HG03565 (cell line): ENCODE measurements at regions not wholly inside any gene's neighbourhood (a gene's known extent, or its start where the extent isn't known, plus 50 kb on each side); places are given as distances from the start of the nearest gene placed in this dataset.
"Not testable (repeated sequence)": the region's sequence is repeated elsewhere in the genome, so short reads cannot be mapped to it uniquely, and the experiment has no call there.

Experiments
- ATAC-seq: cut with Tn5 transposase; IDR thresholded peaks from one replicate; pipeline ENCODE4 v1.9.1; 2021; ENCODE audit warnings: mild to moderate bottlenecking, moderate library complexity; ENCODE audit not compliant: unreplicated experiment

DNA sequence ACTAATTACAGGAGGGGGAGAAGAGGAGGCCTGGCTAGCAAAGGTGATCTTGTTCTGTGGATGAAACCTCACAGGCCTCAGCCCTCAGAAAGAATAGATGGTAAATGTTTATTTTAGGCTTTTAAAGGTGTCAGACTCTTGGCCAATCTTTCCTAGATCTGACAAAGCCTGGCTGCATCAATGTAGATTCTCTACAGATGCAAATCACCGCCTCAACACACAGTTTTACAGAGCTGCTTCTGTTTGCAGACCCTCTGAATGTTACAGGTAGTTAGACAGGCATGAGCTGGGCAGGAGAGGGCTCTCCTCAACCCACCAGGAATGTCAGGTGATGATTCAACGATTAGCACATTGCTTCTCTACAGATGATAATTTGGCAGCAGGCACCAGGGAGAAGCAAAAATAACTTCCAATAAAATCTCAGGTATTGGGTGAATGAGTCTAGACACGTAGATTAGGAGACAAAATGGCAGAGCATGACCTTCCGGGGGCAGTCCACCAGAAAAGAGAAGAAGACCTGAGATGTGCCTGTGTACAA, 105.4 kb upstream of the VANGL1 start:
- no peak for ATAC-seq

DNA sequence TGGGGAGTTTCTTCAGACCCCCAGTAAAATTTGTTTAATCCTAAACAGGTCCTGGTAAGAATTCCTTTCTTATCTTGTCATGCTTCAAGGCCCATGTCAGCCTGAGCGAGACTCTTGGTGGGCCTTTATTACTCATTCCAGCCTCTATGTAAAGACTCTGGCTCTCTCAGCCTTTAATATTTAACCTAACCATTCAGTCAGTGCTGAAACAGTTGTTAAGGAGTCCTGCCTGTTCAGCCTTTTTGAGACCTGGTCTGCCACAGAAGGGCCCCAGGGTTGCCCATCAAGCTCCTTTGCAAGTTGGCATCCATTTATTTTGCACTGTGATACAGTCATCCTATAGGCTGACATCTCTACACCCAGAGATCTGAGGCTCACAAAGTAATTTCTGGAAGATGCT, 107.7 kb upstream of the VANGL1 start:
- no peak for ATAC-seq

DNA sequence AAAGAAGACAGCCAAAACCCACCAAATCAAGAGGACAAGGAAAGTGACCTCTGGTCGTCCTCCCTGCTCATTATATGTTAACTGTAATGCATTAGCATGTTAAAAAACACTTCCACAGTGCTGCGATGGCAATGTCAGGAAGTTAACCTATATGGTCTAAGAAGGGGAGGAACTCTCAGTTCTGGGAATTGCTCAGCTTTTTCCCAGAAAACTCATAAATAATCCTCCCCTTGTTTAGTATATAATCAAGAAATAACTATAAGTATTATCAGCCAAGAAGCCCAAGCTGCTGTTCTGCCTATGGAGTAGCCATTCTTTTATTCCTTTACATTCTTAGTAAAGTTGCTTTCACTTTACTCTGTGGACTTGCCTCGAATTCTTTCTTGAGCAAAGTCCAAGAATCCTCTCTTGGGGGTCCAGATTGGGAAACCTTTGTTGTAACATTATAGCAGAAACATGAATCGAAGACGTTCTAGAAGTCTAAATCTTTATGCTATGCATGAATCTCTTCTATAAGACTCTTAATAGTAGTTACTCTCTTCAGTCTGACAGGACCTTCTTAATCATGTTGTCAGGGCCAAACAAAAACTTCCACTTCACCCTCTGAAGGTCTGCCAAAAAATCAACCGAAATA, 110.0 kb upstream of the VANGL1 start:
- ATAC-seq, result no peak

DNA sequence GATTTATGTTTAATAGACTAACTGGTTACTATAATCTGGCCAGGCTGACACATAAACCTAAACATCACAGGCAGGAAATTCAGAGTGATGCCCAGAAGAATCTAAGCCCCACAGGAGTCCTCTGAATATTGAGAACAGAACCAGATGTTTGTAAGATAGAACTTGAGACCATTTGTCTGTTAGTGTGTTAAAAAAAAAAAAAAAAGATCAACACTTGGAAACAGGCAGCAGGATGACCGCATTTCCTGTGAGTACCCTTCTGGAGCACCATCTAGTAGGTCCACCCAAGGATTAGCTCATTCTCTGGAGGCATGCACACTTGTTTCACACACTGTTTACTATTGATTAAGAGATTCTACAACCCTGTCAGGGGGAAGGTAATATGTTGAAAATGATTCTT, 111.4 kb upstream of the VANGL1 start:
- ATAC-seq, result no peak

DNA sequence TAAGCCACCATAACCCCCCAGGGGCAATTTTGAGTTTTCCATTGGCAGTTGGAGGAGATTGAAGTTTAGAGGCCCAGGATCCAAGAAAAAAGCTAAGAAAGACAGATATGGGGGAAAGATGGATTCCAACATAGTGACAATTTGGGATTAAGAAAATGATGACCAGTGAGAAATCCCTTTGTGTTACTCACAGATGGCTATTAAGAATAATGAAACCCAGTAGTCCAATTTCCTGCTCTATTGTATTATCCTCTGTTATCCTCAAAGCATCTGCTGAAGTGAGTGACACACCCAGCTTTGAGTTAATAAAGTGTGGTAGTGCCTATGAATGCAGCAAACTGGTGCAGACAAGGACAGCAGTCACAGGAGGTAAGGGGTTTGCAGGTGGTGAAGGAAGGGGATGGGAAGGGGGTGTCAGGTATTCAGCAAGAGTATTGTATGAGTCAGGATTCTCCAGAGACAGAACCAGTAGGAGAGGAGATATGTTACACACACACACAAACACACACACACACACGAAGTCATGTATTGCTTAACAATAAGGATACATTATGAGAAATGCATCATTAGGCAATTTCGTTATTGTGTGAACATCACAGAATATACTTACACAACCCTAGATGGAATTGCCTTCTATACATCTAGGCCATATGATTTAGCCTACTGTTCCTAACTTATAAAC, 112.4 kb upstream of the VANGL1 start:
- ATAC-seq, result no peak

DNA sequence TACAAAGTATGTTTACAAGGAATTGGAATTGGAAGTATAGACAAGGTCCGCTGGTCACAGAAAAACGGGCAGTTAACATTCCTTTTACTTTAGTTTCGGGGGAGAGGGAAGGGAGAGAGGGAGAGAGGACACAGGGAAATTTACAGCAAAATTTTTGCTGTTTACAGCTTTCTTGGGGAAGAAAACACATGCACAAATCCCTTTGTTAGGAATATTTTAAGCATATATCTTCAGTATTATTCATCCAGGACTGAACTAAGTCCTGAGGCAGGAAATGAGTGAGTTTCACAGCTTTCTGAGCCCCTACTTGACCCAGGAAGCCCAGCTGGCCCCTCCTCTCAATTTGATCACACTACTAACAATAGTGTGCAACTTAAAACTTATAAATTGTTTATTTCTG, 113.4 kb upstream of the VANGL1 start:
- not testable (repeated sequence) for ATAC-seq

DNA sequence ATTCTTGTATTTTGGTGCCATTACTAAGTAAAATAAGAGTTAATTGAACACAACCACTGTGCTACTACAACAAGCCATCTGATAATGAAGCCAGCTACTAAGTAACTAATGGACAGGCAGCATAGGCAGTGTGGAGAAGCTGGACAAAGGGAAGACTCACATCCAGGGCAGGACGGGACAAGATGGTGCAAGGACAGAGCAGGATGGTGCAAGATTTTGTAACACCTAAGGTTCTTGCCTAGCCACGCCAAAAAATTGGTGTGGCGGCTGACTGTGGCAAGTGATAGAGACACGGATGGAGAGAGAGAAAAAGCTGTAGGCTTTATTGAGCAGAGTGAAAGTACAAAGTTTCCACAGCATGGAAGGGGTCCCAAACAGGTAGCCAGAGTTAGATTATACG, 114.0 kb upstream of the VANGL1 start:
- no peak for ATAC-seq

DNA sequence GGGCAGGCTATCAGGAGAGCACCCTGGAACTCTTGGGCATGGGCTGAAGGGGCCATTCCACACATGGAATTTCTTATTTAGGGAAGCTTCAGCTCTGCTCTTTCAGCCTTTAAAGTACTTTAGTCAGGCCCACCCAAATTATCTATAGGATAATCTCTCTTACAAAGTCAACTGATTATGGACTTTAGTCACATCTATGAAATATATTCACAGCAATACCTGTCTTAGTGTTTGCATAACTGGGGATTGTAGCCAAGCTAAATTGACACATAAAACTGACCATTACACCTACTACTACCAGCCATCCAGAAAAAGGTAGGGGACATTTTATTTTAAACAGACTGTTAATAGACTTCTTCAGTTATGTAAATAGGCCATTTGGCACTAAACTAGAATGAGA, 114.9 kb upstream of the VANGL1 start:
- no peak for ATAC-seq

DNA sequence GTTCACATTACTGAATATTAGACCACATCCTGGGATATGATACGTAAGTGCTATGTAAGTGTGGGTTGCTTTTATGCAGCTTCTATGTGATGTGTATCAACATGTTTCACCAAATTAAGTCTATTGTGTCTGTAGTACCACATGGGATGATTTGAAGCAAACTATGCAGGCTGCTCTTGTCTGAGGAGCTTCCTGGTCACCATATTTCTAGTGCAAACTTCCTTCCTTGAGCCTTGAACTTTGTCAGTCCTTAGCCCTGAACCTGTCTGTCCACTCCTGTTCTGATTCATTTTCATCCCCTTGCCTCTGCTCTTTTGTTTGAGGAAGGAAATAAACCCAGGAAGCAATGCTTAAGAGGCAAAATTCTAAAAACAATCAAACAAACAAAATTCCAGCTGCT, 117.5 kb upstream of the VANGL1 start:
- ATAC-seq, result no peak

DNA sequence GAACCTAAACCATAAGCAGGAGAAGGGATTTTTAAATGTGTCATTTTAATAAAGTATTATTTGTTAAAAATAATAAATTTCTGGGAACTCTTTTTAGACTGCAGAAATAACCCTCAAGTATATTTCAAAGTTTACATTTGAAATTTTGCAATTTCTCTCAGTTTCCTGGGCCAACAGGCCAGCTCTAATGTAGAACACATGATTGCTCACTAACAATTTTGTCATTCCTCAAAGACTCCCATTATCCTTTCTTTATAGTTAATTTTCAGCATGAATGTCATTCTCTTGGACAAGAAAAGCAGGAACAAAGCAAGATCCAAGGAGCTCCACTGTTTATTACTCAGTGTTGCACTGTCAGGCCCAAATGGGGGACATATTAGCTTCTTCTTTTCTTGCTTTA, 119.4 kb upstream of the VANGL1 start:
- ATAC-seq, result no peak

DNA sequence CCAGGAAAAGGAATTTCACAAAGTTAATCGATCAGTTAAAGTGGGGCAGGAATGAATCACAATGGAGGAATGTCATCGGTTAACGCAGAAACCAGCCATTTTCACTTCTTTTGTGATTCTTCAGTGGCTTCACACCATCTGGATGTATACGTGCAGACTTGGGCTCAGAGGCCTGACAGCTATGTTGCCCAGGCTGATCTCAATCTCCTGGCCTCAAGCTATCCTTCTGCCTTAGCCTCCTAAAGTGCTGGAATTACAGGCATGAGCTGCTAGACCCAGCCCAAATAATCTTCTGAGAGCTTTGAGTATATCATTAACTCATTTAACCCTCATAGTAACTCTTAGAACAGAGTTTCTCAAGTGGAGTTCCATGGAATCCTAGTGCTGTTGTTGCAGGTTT, 126.5 kb upstream of the VANGL1 start:
- no peak for ATAC-seq

DNA sequence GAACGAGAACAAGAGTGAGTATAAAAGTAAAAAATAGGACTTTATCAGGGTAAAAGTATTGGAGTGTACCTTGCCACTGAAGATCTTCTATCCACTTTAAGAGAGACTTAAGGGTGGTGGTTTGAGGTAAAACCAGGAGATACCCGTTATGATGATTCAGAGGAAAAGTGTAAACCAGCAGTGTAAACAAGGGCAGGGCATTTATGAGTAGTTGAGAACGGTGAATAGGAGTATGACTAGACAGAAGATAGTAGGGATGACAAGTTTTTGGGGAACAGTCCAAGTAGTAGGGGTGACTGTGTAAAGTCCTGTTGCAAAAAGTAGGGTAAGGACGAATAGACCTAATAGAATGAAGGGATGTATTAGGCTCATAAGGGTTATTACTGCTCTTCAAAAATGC, 131.5 kb upstream of the VANGL1 start:
- ATAC-seq, result not testable (repeated sequence)

DNA sequence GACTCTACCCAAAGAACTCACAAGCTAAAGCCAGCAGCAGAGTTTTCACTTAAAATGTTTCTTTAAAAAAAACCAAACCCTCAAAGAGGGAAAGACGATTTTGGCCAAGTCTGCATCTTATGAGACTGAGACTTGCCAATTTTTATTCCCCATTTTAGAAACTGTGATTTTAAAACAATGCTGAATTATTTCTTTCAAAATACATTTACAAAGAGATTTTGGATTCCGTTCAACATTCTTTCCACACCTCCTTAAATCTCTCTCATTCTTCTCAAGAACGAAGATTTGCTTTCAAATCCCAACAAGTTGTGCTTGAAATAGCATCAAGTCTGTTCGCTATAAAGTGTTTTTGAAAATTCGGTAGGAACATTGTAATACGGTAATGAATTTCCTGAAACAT, 133.9 kb upstream of the VANGL1 start:
- ATAC-seq, result no peak

DNA sequence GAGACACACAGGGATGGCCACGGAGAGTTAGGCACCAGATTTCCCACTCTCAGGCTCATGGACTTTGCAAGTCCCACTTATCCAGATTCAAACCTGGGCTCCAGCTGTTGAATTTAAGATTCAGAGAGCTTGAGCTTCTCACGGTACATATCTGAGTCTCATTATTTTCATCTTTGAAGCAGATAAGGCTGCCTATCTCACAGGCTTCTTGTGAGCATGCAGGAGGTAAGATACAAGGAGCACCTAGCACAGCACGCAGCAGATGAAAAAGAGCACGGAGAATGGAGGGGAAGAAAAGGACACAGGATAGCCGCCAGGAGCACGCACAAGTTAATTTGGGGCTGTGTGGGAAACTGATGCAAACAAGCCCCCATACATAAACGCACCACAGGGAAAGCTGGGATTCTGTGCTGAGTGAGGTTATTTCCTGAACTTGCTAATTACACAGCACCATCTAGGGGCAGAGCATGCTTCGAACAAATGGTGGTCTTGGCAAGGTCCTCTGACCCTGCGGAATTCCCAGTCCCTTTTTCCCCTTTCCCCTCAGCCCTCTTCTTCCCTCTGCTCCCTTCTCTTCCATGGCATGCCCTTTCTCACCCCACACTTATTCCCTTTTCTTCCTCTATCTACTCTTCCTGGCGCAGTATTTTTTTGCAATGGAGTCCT, 134.7 kb upstream of the VANGL1 start:
- ATAC-seq, result no peak

DNA sequence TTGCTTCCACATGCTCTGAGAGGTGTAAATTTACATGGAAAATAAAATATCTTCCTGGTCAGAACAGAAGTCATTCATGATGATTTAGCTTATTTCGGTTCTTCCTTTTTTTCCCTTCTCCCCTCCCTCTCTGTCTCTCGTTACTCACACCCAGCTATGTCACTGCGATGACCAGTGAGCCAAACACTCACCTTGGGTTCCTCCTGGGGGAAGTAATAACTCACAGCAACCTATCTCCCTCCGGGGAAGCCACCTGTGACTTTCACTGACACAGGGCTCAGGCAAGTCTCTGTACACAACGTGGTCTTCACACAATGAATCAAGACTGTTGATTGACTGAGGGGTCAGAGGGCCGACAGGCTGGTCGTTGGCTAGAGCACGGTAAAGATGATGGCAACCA, 135.3 kb upstream of the VANGL1 start:
- ATAC-seq, result no peak

DNA sequence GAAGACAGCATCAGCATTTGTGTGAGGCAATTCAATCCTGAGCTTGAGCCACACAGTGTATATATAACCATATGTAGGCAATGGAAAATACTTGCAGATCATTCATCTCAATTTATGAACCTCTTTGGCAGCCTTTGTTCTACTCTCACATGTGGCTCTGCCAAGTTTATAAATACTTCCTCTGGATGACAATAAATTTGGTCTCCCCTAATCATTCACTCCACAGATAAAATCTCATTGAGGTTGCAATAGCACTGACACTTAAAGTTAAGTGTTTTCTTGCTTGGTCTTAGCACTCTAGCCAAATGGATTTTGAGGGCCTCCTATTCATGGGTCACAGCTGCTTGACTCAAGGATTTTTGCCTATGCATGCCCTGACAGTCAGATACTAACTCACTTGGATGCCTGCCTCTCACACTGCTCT, 136.6 kb upstream of the VANGL1 start:
- ATAC-seq, result no peak

DNA sequence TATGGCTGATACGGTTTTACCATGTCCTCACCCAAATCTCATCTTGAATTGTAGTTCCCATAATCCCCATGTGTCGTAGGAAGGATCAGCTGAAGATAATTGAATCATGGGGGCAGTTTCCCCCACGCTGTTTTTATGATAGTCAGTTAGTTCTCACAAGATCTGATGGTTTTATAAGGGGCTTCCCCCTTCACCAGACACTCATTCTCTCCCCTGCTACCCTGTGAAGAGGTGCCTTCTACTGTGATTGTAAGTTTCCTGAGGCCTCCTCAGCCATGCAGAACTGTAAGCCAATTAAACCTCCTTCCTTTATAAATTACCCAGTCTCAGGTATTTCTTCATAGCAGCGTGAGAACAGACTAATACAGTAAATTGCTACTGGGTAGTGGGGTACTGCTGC, 139.6 kb upstream of the VANGL1 start:
- not testable (repeated sequence) for ATAC-seq

DNA sequence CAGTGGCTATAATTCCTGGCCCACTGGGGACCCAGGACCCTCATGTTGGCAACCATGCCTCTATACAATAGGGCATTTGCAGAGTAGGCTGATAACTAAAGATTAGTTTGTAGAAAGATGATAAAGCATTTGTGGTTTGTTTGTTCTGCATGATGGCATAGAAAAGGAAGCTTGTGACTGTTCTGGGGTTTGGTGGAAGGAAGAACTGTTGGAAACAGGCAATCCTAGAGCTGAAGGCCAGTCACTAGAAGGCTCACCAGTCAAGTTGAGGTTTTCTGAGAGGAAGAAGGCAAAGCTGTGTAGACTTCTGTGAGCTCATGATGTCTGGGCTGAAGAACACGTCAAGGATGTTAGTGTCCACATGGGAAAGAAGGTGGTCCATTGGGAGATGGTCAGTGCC, 140.3 kb upstream of the VANGL1 start:
- ATAC-seq, result no peak

DNA sequence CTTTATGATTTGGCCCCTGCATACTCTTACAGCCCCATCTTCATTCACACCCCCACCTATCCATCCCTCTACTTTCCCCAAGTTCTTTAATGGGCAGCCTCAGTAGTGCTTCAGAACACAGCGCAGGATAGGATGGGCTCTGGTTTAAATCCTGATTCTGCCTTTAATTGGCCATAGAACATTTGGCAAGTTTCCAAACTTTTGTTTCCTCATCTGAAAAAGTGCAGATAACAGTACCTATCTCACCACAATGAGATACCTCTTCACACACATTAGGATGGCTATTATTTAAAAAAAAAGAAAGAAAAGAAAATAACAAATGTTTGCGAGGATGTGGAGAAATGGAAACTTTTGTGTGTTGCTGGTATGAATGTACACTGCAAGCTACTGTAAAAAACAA, 142.5 kb upstream of the VANGL1 start:
- no peak for ATAC-seq

DNA sequence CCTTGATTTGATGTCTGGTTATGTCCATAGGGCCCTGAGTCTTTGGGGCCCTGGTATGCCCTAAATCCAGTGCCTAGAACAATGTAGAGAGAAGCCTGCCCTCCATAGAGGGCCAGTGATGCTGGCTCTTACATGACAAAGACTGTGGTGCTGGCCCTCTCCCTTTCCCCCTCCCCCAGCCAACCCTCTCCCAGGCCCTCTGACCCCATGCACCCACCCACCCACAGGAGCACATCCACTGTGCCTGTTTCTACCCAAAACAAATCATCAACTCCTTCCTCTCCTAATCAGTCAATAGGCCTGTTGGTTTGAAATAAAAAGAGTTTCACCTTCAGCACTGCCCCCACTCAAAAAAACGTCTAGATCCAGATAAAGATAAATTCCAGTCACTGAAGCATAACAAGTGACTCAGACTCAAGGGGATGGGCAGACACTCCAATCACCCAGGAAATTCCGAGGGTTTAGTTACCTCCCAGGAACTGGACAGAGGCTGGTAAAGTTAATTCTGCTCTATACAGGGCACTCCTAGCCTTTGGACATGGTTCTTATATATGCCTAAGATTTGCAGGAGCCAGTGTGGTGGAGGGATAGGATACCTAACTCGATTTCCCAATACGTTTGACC, 144.8 kb upstream of the VANGL1 start:
- ATAC-seq, result no peak

DNA sequence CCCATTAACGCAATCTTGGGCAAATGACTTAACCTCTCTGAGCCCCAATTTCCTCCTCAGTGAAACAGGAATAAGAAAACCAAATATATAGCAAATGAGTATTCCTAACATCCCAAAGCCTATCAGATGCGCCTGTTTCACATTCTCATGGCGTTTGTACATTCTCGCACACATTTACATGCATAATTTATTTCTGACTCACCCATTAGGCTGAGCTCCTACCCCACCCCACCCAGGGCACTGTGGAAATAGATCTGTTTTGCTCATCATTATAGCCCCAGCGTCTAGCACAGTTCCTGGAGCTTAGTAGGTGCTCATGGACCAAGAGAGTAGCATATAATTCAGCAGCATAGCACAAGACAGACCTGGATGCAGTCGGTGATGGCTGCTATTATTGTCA, 146.1 kb upstream of the VANGL1 start:
- ATAC-seq, result no peak

DNA sequence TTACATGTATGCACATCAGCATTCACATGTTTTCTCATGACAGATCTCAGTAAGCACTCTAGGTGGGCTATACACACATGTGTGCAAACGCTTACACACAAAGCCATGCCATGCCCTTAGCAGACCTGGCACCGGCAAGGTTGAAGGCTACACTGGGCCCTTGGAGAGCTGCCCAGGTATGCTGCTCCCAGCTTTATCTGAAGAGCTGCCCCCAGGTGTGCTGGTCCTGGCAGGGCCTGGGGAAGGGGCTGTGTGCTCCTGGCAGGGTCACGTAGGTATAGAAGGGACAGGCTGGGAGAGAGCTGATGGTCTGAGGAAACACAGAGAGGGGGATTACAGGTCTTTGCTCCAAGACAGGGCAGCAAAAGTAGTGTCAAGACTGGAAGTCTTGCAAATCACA, 146.7 kb upstream of the VANGL1 start:
- no peak for ATAC-seq
